GM13976 (cell line): ENCODE measurements at regions not wholly inside any gene's neighbourhood (a gene's known extent, or its start where the extent isn't known, plus 50 kb on each side); places are given as distances from the start of the nearest gene placed in this dataset.

ENCODE experiments used
- DNase-seq: peaks from one replicate; pipeline ENCODE4 v3.0.0; 2012; ENCODE audit warnings: low spot score
- CTCF ChIP-seq: IDR thresholded peaks from 2 replicates; pipeline ENCODE4 v1.5.1; 2012; ENCODE audit warnings: borderline replicate concordance, mild to moderate bottlenecking; ENCODE audit not compliant: insufficient read depth; ENCODE audit errors: extremely low read depth, missing control alignments, control extremely low read depth
- in situ Hi-C: fragments of 300-500 bp; cut with MboI; formaldehyde crosslinking; loops from one replicate; pipeline ENCODE4 v1.12.0; 2022; ENCODE audit warnings: low sequenced_read_pairs, mixed read lengths, inconsistent platforms; ENCODE audit not compliant: unreplicated experiment

GRCh38 chr4:107562316-107562715, 157.7 kb downstream of the PAPSS1 start:
- DNase-seq, result no peak
- TF ChIP-seq CTCF, result no peak
- in situ Hi-C loops, result no loop called here

GRCh38 chr4:107561481-107561880, 158.6 kb downstream of the PAPSS1 start:
- no peak for DNase-seq
- no peak for TF ChIP-seq CTCF
- in situ Hi-C loops, result no loop called here

- TF ChIP-seq CTCF, result no peak
- in situ Hi-C loops, result no loop called here
- DNase-seq, result no peak
Observed at GRCh38 chr4:107559653-107560052, 160.4 kb downstream of the PAPSS1 start.

GRCh38 chr4:107552306-107552705, 167.7 kb downstream of the PAPSS1 start:
- in situ Hi-C loops, result no loop called here
- TF ChIP-seq CTCF, result no peak
- DNase-seq, result no peak

GRCh38 chr4:107548211-107548905, 171.7 kb downstream of the PAPSS1 start:
- in situ Hi-C loops, result no loop called here
- TF ChIP-seq CTCF, result no peak
- no peak for DNase-seq

- DNase-seq, result no peak
- no peak for TF ChIP-seq CTCF
- in situ Hi-C loops, result no loop called here
Observed at GRCh38 chr4:107546638-107547037, 173.4 kb downstream of the PAPSS1 start.
